22Rv1 (cell line): ENCODE measurements at regions not wholly inside any gene's neighbourhood (a gene's known extent, or its start where the extent isn't known, plus 50 kb on each side); places are given as distances from the start of the nearest gene placed in this dataset.

Experiments
- CTCF ChIP-seq: fragments of 450-650 bp; IDR thresholded peaks from 2 replicates; pipeline ENCODE4 v1.5.1; 2017; ENCODE audit warnings: mild to moderate bottlenecking
- ZFX ChIP-seq: fragments of 450-650 bp; IDR thresholded peaks from 2 replicates; pipeline ENCODE4 v1.6.1; 2017; ENCODE audit warnings: antibody characterized with exemption, borderline replicate concordance

- TF ChIP-seq CTCF = no peak
- no peak for TF ChIP-seq ZFX
These were observed 173.2 kb upstream of the MYOCD start for GRCh38 chr17:12492450-12492849.
